ENCODE measurements at regions not wholly inside any gene's neighbourhood (a gene's known extent, or its start where the extent isn't known, plus 50 kb on each side); places are given as distances from the start of the nearest gene placed in this dataset.

- TF ChIP-seq, protein P1, sequence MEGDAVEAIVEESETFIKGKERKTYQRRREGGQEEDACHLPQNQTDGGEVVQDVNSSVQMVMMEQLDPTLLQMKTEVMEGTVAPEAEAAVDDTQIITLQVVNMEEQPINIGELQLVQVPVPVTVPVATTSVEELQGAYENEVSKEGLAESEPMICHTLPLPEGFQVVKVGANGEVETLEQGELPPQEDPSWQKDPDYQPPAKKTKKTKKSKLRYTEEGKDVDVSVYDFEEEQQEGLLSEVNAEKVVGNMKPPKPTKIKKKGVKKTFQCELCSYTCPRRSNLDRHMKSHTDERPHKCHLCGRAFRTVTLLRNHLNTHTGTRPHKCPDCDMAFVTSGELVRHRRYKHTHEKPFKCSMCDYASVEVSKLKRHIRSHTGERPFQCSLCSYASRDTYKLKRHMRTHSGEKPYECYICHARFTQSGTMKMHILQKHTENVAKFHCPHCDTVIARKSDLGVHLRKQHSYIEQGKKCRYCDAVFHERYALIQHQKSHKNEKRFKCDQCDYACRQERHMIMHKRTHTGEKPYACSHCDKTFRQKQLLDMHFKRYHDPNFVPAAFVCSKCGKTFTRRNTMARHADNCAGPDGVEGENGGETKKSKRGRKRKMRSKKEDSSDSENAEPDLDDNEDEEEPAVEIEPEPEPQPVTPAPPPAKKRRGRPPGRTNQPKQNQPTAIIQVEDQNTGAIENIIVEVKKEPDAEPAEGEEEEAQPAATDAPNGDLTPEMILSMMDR (IDR thresholded peaks at IDR 0.05): no peak
- TF ChIP-seq POLR2AphosphoS5 (IDR thresholded peaks at IDR 0.05): no peak
Measured at GRCh38 chr13:37427843-37428494, 170.6 kb downstream of the POSTN start.

All from sigmoid colon (tissue), 4 donors.